DND-41 (cell line): ENCODE measurements at regions not wholly inside any gene's neighbourhood (a gene's known extent, or its start where the extent isn't known, plus 50 kb on each side); places are given as distances from the start of the nearest gene placed in this dataset.

ENCODE experiments used
- ATAC-seq: fragments of 200-7000 bp; cut with Tn5 transposase; 3 replicates; pipeline ENCODE4 v1.9.1; 2021; ENCODE audit warnings: low read depth; ENCODE audit not compliant: insufficient read depth
- DNase-seq: peaks from one replicate; pipeline ENCODE4 v3.0.0-alpha.2; 2020
- H2AFZ ChIP-seq: 2 replicates; pipeline ENCODE4 v1.6.0; 2012; ENCODE audit warnings: low read depth, low read length
- H3K27ac ChIP-seq: 2 replicates; pipeline ENCODE4 v1.5.1; 2012; ENCODE audit warnings: low read length, inconsistent platforms
- H3K27me3 ChIP-seq: fragments of 200-600 bp; sonication (generic); 2 replicates; pipeline ENCODE4 v1.6.0; 2012; ENCODE audit warnings: low read length, mild to moderate bottlenecking, inconsistent platforms; ENCODE audit not compliant: insufficient read depth, poor library complexity
- H3K36me3 ChIP-seq: 2 replicates; pipeline ENCODE4 v1.5.1; 2012; ENCODE audit warnings: low read length, inconsistent platforms; ENCODE audit not compliant: insufficient read depth
- H3K4me1 ChIP-seq: 2 replicates; pipeline ENCODE4 v1.5.1; 2012; ENCODE audit warnings: mild to moderate bottlenecking, low read length; ENCODE audit not compliant: insufficient read depth
- H3K4me2 ChIP-seq: 2 replicates; pipeline ENCODE4 v1.6.0; 2012; ENCODE audit warnings: mild to moderate bottlenecking, moderate library complexity, low read length, inconsistent platforms; ENCODE audit not compliant: insufficient read depth
- H3K4me3 ChIP-seq, 2 experiments: fragments of 200-600 bp in 1 of 2; shearing (Covaris generic) in 1 of 2; 2 replicates each; pipeline ENCODE4 v1.5.1; 2012 to 2016; ENCODE audit warnings: inconsistent platforms in 2 of 2, low read length in 2 of 2, mild to moderate bottlenecking in 2 of 2, low read depth in 1 of 2, moderate library complexity in 1 of 2
- H3K79me2 ChIP-seq: 2 replicates; pipeline ENCODE4 v1.6.0; 2012; ENCODE audit warnings: low read length, inconsistent platforms; ENCODE audit not compliant: insufficient read depth
- H3K9ac ChIP-seq: 2 replicates; pipeline ENCODE4 v1.6.0; 2012; ENCODE audit warnings: low read depth, mild to moderate bottlenecking, inconsistent platforms, low read length, moderate library complexity
- H3K9me3 ChIP-seq: 2 replicates; pipeline ENCODE4 v1.5.1; 2012; ENCODE audit warnings: low read length, moderate library complexity, mild to moderate bottlenecking, inconsistent platforms; ENCODE audit not compliant: insufficient read depth, severe bottlenecking
- H4K20me1 ChIP-seq: 2 replicates; pipeline ENCODE4 v1.6.0; 2012; ENCODE audit warnings: low read length; ENCODE audit not compliant: insufficient read depth
- CTCF ChIP-seq: IDR thresholded peaks from 2 replicates; pipeline ENCODE4 v1.5.1; 2012; ENCODE audit warnings: borderline replicate concordance, low read length, moderate library complexity, mild to moderate bottlenecking; ENCODE audit not compliant: poor library complexity, severe bottlenecking; ENCODE audit errors: extremely low read depth
- EZH2 ChIP-seq: IDR thresholded peaks from 3 replicates; pipeline ENCODE4 v1.6.1; 2012; ENCODE audit warnings: borderline replicate concordance, low read depth, mild to moderate bottlenecking, moderate library complexity, low read length, inconsistent platforms; ENCODE audit not compliant: severe bottlenecking

GRCh38 chr2:16117791-16118610 lies 177.7 kb downstream of the MYCN start:
- H3K4me1 ChIP-seq = no peaks in the 10 kb centered on the region
- no peak overlapping the region for H3K4me2 ChIP-seq
- no peak for TF ChIP-seq EZH2
- TF ChIP-seq CTCF = no peak
- H3K27ac ChIP-seq = no peak overlapping the region
- no peaks in the 10 kb centered on the region for H3K9me3 ChIP-seq
- ATAC-seq (no peak), DNase-seq (no peak)
- no peaks in the 10 kb centered on the region for H4K20me1 ChIP-seq
- no peaks in the 10 kb centered on the region for H3K27me3 ChIP-seq
- no peaks in the 10 kb centered on the region for H3K79me2 ChIP-seq
- H3K9ac ChIP-seq = no peak overlapping the region
- no peaks in the 10 kb centered on the region for H3K36me3 ChIP-seq
- H3K4me3 ChIP-seq = no peak overlapping the region
- no peak overlapping the region for H2AFZ ChIP-seq

GRCh38 chr2:16117021-16117700 lies 176.8 kb downstream of the MYCN start:
- no peak overlapping the region for H3K27ac ChIP-seq
- ATAC-seq = no peak
- H3K4me1 ChIP-seq = no peaks in the 10 kb centered on the region
- no peaks in the 10 kb centered on the region for H4K20me1 ChIP-seq
- H2AFZ ChIP-seq = no peak overlapping the region
- no peak overlapping the region for H3K4me3 ChIP-seq
- no peak overlapping the region for H3K9ac ChIP-seq
- H3K27me3 ChIP-seq = no peaks in the 10 kb centered on the region
- no peaks in the 10 kb centered on the region for H3K79me2 ChIP-seq
- no peak overlapping the region for H3K4me2 ChIP-seq
- no peaks in the 10 kb centered on the region for H3K9me3 ChIP-seq
- no peaks in the 10 kb centered on the region for H3K36me3 ChIP-seq
- no peak for DNase-seq
- TF ChIP-seq CTCF (no peak), EZH2 (no peak)

- H4K20me1 ChIP-seq = no peaks in the 10 kb centered on the region
- no peaks in the 10 kb centered on the region for H3K4me1 ChIP-seq
- no peaks in the 10 kb centered on the region for H3K9me3 ChIP-seq
- H3K27me3 ChIP-seq = no peaks in the 10 kb centered on the region
- ATAC-seq (no peak), DNase-seq (no peak)
- no peak for TF ChIP-seq EZH2
- no peak for TF ChIP-seq CTCF
- no peak overlapping the region for H3K4me2 ChIP-seq
- H3K27ac ChIP-seq = no peak overlapping the region
- no peak overlapping the region for H2AFZ ChIP-seq
- H3K4me3 ChIP-seq = no peak overlapping the region
- H3K9ac ChIP-seq = no peak overlapping the region
- H3K36me3 ChIP-seq = no peaks in the 10 kb centered on the region
- H3K79me2 ChIP-seq = no peaks in the 10 kb centered on the region
Observed at GRCh38 chr2:16115881-16116830, 175.8 kb downstream of the MYCN start.
